GM19467 (cell line): ENCODE measurements at regions not wholly inside any gene's neighbourhood (a gene's known extent, or its start where the extent isn't known, plus 50 kb on each side); places are given as distances from the start of the nearest gene placed in this dataset.
"Not testable (repeated sequence)": the region's sequence is repeated elsewhere in the genome, so short reads cannot be mapped to it uniquely, and the experiment has no call there.

Experiments used
- ATAC-seq: cut with Tn5 transposase; IDR thresholded peaks from one replicate; pipeline ENCODE4 v1.9.1; 2021; ENCODE audit warnings: mild to moderate bottlenecking, moderate library complexity; ENCODE audit not compliant: unreplicated experiment

- no peak for ATAC-seq
Measured at GRCh38 chr22:47547881-47548650, 785.6 kb downstream of the TBC1D22A start.

- ATAC-seq = no peak
Measured at GRCh38 chr22:47547239-47547661, 784.8 kb downstream of the TBC1D22A start.

DNA sequence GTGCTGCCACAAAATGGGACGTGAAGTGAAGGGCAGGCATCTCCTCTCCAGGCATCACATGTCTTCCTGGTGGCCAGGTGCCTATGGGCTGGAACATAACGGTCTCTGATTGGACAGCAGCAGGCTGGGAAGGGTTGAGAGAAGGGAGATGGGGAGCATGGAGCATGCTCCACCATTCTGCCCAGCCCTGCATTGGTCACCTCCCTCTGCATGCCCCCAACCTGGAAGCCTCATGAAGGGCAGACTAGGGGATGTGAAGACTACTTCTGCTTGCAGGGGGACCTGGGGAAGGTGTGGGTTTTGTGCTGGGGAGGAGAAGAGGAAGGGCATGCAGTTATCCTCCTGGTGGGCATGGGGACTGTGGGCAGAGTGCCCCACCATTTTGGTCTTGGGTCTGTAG lies 782.2 kb downstream of the TBC1D22A start:
- ATAC-seq = no peak

GRCh38 chr22:47543447-47543846 lies 781.0 kb downstream of the TBC1D22A start:
- ATAC-seq = no peak

GRCh38 chr22:47540011-47540410 lies 777.6 kb downstream of the TBC1D22A start:
- no peak for ATAC-seq

DNA sequence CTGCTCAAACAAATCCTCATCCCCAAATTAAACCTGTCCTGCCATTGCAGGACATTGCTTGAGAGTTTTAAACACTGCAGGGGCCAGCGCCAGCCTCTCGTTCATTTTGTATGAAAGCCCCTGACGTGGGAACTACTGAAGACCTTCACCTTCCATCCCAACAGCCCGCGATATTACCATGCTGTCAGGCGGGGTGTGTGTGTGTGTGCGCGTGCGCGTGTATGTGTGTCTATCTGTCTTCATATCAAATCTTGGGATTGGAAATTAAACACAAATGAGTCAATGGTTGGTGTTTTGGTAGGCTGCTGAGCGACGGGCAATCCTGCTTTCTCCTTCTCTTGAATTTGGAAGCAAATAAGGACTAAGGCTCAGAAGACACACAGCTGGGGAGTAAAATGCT lies 776.9 kb downstream of the TBC1D22A start:
- ATAC-seq = no peak

DNA sequence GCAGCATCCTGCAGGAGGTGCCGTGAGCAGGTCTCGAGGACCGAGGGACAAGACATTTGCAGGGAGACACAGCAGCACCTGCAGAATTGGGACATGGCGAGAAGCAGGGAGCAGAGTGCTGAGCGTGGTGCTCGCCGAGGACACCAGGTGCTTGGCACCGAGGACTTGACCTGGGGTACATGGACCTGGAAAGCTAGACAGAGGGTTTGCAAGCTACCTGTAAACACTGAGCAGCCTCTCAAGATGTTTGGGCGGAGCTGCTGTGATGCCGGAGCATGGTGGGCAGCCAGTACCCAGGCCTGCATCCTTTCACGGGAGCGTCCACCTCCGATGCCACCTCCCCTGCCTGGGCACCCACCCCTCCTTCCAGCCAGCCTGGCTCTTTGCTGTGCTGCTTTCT lies 773.2 kb downstream of the TBC1D22A start:
- ATAC-seq = no peak

GRCh38 chr22:47534804-47535410 lies 772.5 kb downstream of the TBC1D22A start:
- no peak for ATAC-seq

DNA sequence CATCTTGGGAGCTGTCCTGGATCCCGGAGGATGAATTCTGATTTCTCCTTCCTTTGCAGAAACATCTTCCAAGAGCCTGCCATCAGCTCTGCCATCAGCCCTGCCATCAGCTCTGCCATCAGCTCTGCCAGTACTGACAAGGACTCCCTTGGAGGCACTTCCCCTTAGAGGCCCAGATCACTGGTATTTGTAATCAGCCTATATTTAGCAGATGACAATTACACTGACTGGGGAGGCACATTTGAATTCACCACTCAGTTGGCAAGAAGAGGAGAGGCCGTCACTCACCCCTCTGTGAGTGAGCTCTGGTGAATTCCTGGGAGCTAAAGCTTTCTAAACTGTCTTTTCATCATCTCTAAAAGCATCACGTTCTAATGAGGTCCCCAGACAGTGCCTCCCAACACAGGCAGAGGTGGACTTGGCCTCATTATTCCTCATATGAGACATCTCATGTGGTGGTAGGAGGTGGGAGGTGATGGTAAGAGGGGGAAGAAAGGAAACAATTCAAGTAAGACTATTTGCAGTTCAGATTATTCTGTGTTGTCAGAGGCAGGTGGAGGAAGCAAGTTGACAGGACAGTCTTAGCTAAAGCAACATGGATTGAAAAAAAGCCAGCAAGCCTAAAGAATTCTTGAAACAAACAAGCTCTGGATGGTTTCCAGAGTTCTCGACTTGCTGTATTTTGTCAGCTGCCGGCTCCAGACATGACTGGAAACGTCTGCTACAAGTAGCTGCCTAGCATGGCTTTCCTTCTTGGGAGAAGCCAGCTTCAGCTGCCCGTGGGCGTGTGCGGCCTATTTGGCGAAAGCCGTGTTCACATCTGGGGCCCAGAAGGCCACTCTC lies 771.7 kb downstream of the TBC1D22A start:
- ATAC-seq = no peak

DNA sequence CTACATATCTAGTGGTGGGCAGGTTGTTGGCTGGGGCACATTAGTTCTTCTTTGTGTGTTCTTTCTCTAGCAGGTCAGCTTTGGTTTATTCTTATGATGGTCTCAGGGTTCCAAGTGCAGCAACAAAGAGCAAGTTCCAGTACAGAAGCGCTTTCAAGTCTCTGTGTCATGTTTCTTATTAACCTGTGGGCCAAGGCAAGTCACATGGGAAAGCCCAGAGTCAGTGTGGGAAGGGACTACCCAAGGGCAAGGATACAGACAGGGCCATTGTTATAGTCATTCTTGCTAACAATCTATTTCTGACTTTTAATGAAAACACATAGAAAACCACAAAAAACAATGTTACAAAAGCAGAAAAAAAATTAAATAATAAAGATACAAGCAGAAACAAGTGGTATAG lies 754.6 kb downstream of the TBC1D22A start:
- no peak for ATAC-seq

DNA sequence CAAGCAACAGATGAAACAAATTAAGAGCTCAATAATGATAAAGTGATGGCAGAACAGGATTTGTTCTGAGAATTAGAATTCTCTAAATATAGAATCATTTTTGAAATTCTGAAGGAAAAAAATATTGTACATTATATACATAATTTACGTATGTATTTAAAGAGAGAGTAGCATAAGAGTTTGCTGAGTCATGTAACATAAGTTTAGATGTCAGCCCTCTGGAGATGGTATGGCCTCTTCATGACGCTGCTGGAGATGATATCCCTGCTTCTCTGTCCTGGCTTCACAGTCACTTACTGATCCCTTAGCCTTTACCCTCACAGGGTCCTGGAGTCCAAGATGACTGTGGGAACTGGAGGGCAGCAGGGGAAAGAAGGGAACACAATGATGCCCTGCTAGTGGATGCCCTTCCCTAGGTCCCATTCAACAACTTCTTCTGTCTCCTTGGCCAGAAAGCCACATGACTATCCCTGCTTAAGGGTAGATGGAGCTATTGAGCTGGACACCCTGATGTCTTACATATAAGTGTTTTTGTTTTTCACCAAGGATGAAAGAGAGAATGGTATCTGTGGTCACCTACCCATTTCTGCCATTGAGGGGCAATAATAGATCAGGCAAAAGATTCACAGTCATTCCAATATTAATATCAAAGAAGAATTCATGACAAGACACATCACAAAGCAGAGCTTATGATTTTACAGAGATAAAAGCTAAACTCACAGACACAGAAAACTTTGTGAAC lies 753.1 kb downstream of the TBC1D22A start:
- ATAC-seq = no peak

GRCh38 chr22:47512617-47513016 lies 750.2 kb downstream of the TBC1D22A start:
- no peak for ATAC-seq

DNA sequence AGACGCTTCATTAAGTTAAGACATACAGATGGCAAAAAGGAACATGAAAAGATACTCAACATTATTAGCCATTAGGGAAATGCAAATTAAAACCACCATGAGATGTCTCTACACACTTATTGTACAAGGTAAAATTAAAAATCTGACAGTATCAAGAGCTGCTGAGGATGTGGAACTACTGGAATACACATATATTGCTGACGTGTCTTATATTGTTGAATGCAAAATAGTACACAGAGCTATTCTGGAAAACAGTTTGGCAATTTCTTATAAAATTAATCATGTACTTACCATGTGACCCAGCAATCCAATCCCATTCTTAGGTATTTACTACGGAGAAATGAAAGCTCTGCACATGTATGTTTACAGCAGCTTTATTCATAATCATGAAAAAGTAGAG lies 742.5 kb downstream of the TBC1D22A start:
- ATAC-seq = no peak

DNA sequence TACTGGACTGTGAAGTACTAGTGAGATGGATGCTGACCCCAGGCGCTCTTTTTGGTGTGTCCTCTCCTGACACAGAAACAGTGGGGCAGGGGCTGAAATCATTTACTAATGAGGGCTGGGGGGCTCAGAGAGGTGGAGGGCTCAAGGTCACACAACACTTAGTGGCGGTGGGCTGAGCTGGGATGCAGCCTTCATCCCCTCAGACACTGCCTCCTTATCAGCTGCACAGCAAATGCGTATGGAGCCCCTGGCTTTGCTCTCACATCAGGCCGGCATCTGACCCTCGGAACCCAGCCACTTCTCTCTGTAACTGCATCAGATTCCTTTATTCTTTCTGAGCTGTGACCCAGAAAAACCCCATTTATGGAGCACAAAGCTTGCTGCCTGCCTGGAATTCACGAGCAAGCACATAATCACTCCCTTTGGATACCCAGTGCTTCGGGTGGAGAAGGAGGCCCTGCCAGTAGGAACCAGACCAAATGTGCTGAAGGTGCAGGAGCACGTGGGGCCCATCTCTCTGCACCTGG lies 736.6 kb downstream of the TBC1D22A start:
- ATAC-seq = no peak

DNA sequence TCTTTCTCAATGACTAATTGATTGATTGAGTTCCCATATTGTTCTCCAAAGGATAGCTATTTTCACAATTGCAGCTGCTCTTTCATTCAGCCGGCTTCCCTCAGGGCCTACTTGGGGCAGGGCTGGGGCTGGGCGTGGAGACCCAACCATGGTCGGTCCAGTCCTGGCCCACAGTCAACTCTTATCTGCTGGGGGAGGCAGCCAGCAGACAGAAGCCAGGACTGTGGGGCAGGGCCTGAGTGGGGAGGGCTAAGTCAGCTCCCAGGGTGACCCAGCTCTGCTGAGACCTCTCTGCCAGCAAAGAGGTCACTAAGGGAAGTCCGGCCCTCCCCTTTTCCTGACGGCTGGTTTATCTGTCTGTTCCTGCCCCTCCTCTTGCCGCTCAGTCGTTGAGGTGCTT lies 735.2 kb downstream of the TBC1D22A start:
- no peak for ATAC-seq

DNA sequence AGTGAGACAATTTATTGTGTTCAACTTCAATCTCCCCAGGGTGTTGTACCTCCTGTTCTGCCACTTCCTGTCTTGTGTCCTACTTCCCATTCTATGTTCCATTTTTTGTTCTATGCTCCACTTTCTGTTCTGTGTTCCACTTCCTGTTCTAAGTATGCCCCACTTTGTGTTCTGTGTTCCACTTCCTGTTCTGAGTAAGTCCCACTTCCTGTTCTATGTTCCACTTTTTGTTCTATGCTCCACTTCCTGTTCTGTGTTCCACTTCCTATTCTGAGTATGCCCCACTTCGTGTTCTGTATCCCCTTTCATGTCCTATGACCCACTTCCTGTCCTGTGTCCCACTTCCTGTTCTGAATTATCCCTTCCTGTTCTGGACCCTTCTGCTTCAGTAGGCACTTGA lies 732.7 kb downstream of the TBC1D22A start:
- ATAC-seq = no peak

DNA sequence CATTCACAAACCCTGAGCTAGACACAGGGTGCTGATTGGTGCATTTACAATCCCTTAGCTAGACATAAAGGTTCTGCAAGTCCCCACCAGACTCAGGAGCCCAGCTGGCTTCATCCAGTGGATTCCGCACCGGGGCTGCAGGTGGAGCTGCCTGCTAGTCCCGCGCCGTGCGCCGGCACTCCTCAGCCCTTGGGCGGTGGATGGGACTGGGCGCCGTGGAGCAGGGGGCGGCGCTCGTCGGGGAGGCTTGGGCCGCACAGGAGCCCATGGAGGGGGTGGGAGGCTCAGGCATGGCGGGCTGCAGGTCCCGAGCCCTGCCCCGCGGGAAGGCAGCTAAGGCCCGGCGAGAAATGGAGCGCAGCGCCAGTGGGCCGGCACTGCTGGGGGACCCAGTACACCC lies 725.7 kb downstream of the TBC1D22A start:
- ATAC-seq = not testable (repeated sequence)

GRCh38 chr22:47486569-47487312 lies 724.3 kb downstream of the TBC1D22A start:
- no peak for ATAC-seq

- ATAC-seq = no peak
Measured at GRCh38 chr22:47484960-47485569, 722.6 kb downstream of the TBC1D22A start.

- no peak for ATAC-seq
Measured at GRCh38 chr22:47476231-47476630, 713.8 kb downstream of the TBC1D22A start.
